H9 (cell line): ENCODE measurements at regions not wholly inside any gene's neighbourhood (a gene's known extent, or its start where the extent isn't known, plus 50 kb on each side); places are given as distances from the start of the nearest gene placed in this dataset.

ENCODE experiments used
- DNase-seq: peaks from one replicate; pipeline ENCODE4 v3.0.0-alpha.2; 2017
- H2AFZ ChIP-seq: one replicate; pipeline ENCODE4 v1.6.1; 2013; ENCODE audit warnings: mild to moderate bottlenecking, low read length, control low read depth, moderate library complexity
- H2AK5ac ChIP-seq: 2 replicates; pipeline ENCODE4 v1.6.1; 2013; ENCODE audit warnings: low read length, control low read depth, mixed read lengths; ENCODE audit not compliant: insufficient read length
- H2BK120ac ChIP-seq: one replicate; pipeline ENCODE4 v1.6.1; 2013; ENCODE audit warnings: low read depth, mild to moderate bottlenecking, low read length, control low read depth, inconsistent platforms; ENCODE audit not compliant: poor library complexity, severe bottlenecking
- H2BK12ac ChIP-seq: 2 replicates; pipeline ENCODE4 v1.6.1; 2013; ENCODE audit warnings: low read length, control low read depth, mixed read lengths, low read depth; ENCODE audit not compliant: insufficient read length
- H2BK15ac ChIP-seq: 2 replicates; pipeline ENCODE4 v1.6.1; 2013; ENCODE audit warnings: low read depth, low read length, control low read depth
- H2BK20ac ChIP-seq: one replicate; pipeline ENCODE4 v1.6.1; 2013; ENCODE audit warnings: low read depth, mild to moderate bottlenecking, low read length, control low read depth, inconsistent platforms; ENCODE audit not compliant: poor library complexity, severe bottlenecking
- H2BK5ac ChIP-seq: 2 replicates; pipeline ENCODE4 v1.6.1; 2013; ENCODE audit warnings: low read length, control low read depth, mixed read lengths; ENCODE audit not compliant: insufficient read length
- H3K14ac ChIP-seq: 2 replicates; pipeline ENCODE4 v1.6.1; 2013; ENCODE audit warnings: low read length, control low read depth; ENCODE audit not compliant: insufficient read depth
- H3K18ac ChIP-seq: 2 replicates; pipeline ENCODE4 v1.6.1; 2013; ENCODE audit warnings: low read depth, mild to moderate bottlenecking, mixed read lengths, low read length, control low read depth; ENCODE audit not compliant: insufficient read length
- H3K23ac ChIP-seq: 2 replicates; pipeline ENCODE4 v1.6.1; 2013; ENCODE audit warnings: low read length, control low read depth, mixed read lengths, low read depth; ENCODE audit not compliant: insufficient read length
- H3K23me2 ChIP-seq: 2 replicates; pipeline ENCODE4 v1.6.1; 2013; ENCODE audit warnings: low read depth, mild to moderate bottlenecking, mixed read lengths, low read length, control low read depth; ENCODE audit not compliant: insufficient read length, poor library complexity, severe bottlenecking
- H3K27ac ChIP-seq: 2 replicates; pipeline ENCODE4 v1.5.1; 2013; ENCODE audit warnings: low read length, control low read depth, mixed read lengths, low read depth; ENCODE audit not compliant: insufficient read length
- H3K27me3 ChIP-seq: 2 replicates; pipeline ENCODE4 v1.6.1; 2013; ENCODE audit warnings: low read length, control low read depth, inconsistent platforms; ENCODE audit not compliant: insufficient read depth
- H3K4ac ChIP-seq: 2 replicates; pipeline ENCODE4 v1.6.1; 2013; ENCODE audit warnings: low read depth, mild to moderate bottlenecking, control low read depth, inconsistent platforms, low read length, moderate library complexity
- H3K4me1 ChIP-seq: 2 replicates; pipeline ENCODE4 v1.6.1; 2013; ENCODE audit warnings: low read length, control low read depth, inconsistent platforms; ENCODE audit not compliant: insufficient read depth
- H3K4me2 ChIP-seq: 2 replicates; pipeline ENCODE4 v1.6.1; 2013; ENCODE audit warnings: low read length, control low read depth, mixed read lengths; ENCODE audit not compliant: insufficient read length, insufficient read depth
- H3K56ac ChIP-seq: 2 replicates; pipeline ENCODE4 v1.6.1; 2013; ENCODE audit warnings: low read depth, mild to moderate bottlenecking, mixed read lengths, low read length, control low read depth; ENCODE audit not compliant: insufficient read length
- H3K79me1 ChIP-seq: 2 replicates; pipeline ENCODE4 v1.6.1; 2013; ENCODE audit warnings: low read depth, mild to moderate bottlenecking, moderate library complexity, low read length, control low read depth, inconsistent platforms; ENCODE audit not compliant: insufficient read depth, poor library complexity, severe bottlenecking
- H3K79me2 ChIP-seq: 2 replicates; pipeline ENCODE4 v1.6.1; 2013; ENCODE audit warnings: low read length, control low read depth, inconsistent platforms; ENCODE audit not compliant: insufficient read depth
- H3K9ac ChIP-seq: 2 replicates; pipeline ENCODE4 v1.6.1; 2013; ENCODE audit warnings: low read length, control low read depth, mixed read lengths; ENCODE audit not compliant: insufficient read length; ENCODE audit errors: extremely low read depth
- H3K9me3 ChIP-seq: one replicate; pipeline ENCODE4 v1.6.1; 2013; ENCODE audit warnings: low read depth, low read length, inconsistent platforms; ENCODE audit not compliant: control insufficient read depth
- H3T11ph ChIP-seq: one replicate; pipeline ENCODE4 v1.6.1; 2013; ENCODE audit warnings: mild to moderate bottlenecking, low read length, control low read depth, inconsistent platforms
- H4K20me1 ChIP-seq: one replicate; pipeline ENCODE4 v1.6.1; 2013; ENCODE audit not compliant: control insufficient read depth, insufficient read length, insufficient read depth
- H4K5ac ChIP-seq: 2 replicates; pipeline ENCODE4 v1.6.1; 2013; ENCODE audit warnings: low read depth, mild to moderate bottlenecking, mixed read lengths, low read length, control low read depth; ENCODE audit not compliant: insufficient read length
- H4K8ac ChIP-seq: replicated peaks from 2 replicates; pipeline ENCODE4 v1.6.1; 2013; ENCODE audit warnings: low read length, control low read depth, mixed read lengths, low read depth; ENCODE audit not compliant: insufficient read length
- H4K91ac ChIP-seq: 2 replicates; pipeline ENCODE4 v1.6.1; 2013; ENCODE audit warnings: low read depth, mild to moderate bottlenecking, moderate library complexity, mixed read lengths, low read length, control low read depth; ENCODE audit not compliant: insufficient read length
- H3K27ac Mint-ChIP-seq, 3 experiments: 2 replicates in 2 of 3; 3 replicates in 1 of 3; pipeline ENCODE4 v1.8.0; 2020 to 2021; ENCODE audit warnings: mixed read lengths in 3 of 3, mild to moderate bottlenecking in 1 of 3, moderate library complexity in 1 of 3
- H3K27me3 Mint-ChIP-seq: 2 replicates; pipeline ENCODE4 v1.8.0; 2021; ENCODE audit warnings: low read depth, mild to moderate bottlenecking, moderate library complexity, mixed read lengths
- H3K36me3 Mint-ChIP-seq, 3 experiments: 2 replicates in 2 of 3; 3 replicates in 1 of 3; pipeline ENCODE4 v1.8.0; 2020 to 2021; ENCODE audit warnings: low read depth in 3 of 3, mixed read lengths in 3 of 3; ENCODE audit not compliant: insufficient read depth in 1 of 3
- H3K4me1 Mint-ChIP-seq, 2 experiments: 2 replicates each; pipeline ENCODE4 v1.8.0; 2020; ENCODE audit warnings: mixed read lengths in 2 of 2
- H3K4me3 Mint-ChIP-seq, 2 experiments: 2 replicates in 1 of 2; 3 replicates in 1 of 2; pipeline ENCODE4 v1.8.0; 2020 to 2021; ENCODE audit warnings: mild to moderate bottlenecking in 2 of 2, mixed read lengths in 2 of 2, moderate library complexity in 1 of 2
- H3K9me3 Mint-ChIP-seq, 2 experiments: 2 replicates in 1 of 2; 3 replicates in 1 of 2; pipeline ENCODE4 v1.8.0; 2020; ENCODE audit warnings: mild to moderate bottlenecking in 2 of 2, mixed read lengths in 2 of 2, moderate library complexity in 1 of 2
- WGBS: extraction: QIAGEN DNeasy Blood & Tissue Kit; methylation state at CpG from one replicate; pipeline ENCODE4 v1.1.7; 2013; ENCODE audit warnings: missing lambda C conversion rate, low lambda C conversion rate, mixed read lengths; ENCODE audit not compliant: insufficient read length; ENCODE audit errors: extremely low coverage; 5-methylcytosine and 5-hydroxymethylcytosine counted together
- TF ChIP-seq, protein P1 (sequence below): fragments of 200-600 bp; sonication (generic); conservative IDR thresholded peaks from 3 replicates; pipeline ENCODE4 v1.8.0; 2021; ENCODE audit warnings: antibody characterized with exemption, mild to moderate bottlenecking

DNA sequence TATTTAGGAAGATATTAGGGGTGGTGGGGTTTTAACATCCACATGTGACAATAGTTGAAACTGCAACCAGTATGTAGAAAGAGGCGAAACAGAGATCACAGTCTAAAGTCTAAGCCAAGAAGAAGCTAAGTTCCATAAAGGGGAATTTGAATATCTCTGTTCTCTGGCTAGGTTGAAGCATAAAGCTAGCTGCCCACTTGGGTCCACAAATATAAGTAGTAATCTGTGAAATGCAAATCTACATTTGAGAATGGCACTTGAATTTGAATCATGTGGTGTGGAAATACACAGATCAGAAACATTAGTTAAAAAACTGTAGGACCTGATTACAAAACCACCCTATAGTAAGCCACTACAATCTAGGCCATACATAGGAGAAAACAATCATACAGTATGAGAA is 602.1 kb downstream of the LMO4 start:
- no peak overlapping the region for H3K27ac Mint-ChIP-seq
- Histone ChIP-seq H4K8ac (no peak overlapping the region), H3K9ac (no peak overlapping the region), H3K4me1 (no peaks in the 10 kb centered on the region), H4K91ac (no peak overlapping the region), H2BK5ac (no peak overlapping the region), H3K27ac (no peak overlapping the region), H3K4ac (no peak overlapping the region), H3K4me2 (no peak overlapping the region), H2BK20ac (no peak overlapping the region), H3T11ph (no peak overlapping the region), H3K79me1 (no peaks in the 10 kb centered on the region), H3K27me3 (no peaks in the 10 kb centered on the region), H3K14ac (no peak overlapping the region), H2BK15ac (no peak overlapping the region), H3K79me2 (no peaks in the 10 kb centered on the region), H4K5ac (no peak overlapping the region), H3K56ac (no peak overlapping the region), H4K20me1 (no peaks in the 10 kb centered on the region), H2BK12ac (no peak overlapping the region), H2AFZ (no peak overlapping the region), H3K23me2 (no peaks in the 10 kb centered on the region), H3K9me3 (peaks cover 9% of the 10 kb centered on the region), H3K18ac (no peak overlapping the region), H2AK5ac (no peak overlapping the region), H3K23ac (no peak overlapping the region), H2BK120ac (no peak overlapping the region)
- H3K36me3 Mint-ChIP-seq, result peaks cover 11 to 16% (median 12%) of the 10 kb centered on the region in 3 experiments
- WGBS, result no CpG with 5 or more reads among the region's 1 CpG
- DNase-seq, result no peak
- TF ChIP-seq, protein P1, sequence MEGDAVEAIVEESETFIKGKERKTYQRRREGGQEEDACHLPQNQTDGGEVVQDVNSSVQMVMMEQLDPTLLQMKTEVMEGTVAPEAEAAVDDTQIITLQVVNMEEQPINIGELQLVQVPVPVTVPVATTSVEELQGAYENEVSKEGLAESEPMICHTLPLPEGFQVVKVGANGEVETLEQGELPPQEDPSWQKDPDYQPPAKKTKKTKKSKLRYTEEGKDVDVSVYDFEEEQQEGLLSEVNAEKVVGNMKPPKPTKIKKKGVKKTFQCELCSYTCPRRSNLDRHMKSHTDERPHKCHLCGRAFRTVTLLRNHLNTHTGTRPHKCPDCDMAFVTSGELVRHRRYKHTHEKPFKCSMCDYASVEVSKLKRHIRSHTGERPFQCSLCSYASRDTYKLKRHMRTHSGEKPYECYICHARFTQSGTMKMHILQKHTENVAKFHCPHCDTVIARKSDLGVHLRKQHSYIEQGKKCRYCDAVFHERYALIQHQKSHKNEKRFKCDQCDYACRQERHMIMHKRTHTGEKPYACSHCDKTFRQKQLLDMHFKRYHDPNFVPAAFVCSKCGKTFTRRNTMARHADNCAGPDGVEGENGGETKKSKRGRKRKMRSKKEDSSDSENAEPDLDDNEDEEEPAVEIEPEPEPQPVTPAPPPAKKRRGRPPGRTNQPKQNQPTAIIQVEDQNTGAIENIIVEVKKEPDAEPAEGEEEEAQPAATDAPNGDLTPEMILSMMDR, result no peak
- peaks cover 14 to 19% of the 10 kb centered on the region in 2 experiments for H3K9me3 Mint-ChIP-seq
- no peaks in the 10 kb centered on the region for H3K27me3 Mint-ChIP-seq
- H3K4me3 Mint-ChIP-seq, result no peak overlapping the region
- no peaks in the 10 kb centered on the region for H3K4me1 Mint-ChIP-seq
